HG03439 (cell line): ENCODE measurements at regions not wholly inside any gene's neighbourhood (a gene's known extent, or its start where the extent isn't known, plus 50 kb on each side); places are given as distances from the start of the nearest gene placed in this dataset.
"Not testable (repeated sequence)": the region's sequence is repeated elsewhere in the genome, so short reads cannot be mapped to it uniquely, and the experiment has no call there.

Source experiments
- ATAC-seq: cut with Tn5 transposase; IDR thresholded peaks from one replicate; pipeline ENCODE4 v1.9.1; 2021; ENCODE audit warnings: mild to moderate bottlenecking, moderate library complexity; ENCODE audit not compliant: unreplicated experiment

GRCh38 chr6:43893073-43893472 lies 123.1 kb downstream of the VEGFA start:
- no peak for ATAC-seq

DNA sequence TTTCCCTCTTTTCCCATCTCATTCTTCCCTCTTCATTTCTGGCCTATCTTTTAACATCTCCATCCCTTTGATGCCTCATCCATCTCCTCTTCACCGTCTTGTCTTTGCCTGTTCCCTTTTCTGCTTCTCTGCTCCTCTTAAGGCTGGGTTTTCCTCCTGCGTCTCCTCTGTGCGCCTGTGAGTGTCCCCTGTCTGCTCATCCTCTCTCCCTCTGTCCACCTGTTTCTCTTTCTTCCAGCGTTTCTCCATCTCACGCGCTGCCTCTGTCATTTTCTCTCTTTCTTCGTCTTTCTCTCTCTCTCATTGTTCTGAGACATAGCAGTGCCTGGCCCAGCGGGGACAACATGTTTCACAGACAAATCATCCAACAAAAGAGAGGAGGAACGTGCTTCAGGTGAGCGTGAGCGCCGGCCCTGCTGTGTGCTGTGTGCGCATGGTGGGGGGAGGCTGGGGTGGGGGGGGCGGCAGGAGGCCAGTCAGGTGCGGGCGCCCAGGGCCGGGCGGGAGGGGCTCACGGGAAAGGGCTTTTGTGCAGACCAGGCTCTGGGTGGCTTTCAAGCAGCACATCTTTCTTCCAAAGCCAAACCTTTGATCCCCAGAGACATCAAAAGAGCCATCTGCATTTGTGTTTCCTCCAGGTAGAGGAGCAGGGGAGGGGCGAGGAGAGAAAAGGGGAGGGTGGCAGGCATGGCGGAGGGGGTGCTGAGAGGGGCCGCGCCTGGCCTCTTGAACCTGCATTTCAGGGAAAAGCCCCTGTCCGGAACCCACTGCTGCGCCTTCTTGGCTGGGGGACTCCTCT lies 121.3 kb downstream of the VEGFA start:
- no peak for ATAC-seq

DNA sequence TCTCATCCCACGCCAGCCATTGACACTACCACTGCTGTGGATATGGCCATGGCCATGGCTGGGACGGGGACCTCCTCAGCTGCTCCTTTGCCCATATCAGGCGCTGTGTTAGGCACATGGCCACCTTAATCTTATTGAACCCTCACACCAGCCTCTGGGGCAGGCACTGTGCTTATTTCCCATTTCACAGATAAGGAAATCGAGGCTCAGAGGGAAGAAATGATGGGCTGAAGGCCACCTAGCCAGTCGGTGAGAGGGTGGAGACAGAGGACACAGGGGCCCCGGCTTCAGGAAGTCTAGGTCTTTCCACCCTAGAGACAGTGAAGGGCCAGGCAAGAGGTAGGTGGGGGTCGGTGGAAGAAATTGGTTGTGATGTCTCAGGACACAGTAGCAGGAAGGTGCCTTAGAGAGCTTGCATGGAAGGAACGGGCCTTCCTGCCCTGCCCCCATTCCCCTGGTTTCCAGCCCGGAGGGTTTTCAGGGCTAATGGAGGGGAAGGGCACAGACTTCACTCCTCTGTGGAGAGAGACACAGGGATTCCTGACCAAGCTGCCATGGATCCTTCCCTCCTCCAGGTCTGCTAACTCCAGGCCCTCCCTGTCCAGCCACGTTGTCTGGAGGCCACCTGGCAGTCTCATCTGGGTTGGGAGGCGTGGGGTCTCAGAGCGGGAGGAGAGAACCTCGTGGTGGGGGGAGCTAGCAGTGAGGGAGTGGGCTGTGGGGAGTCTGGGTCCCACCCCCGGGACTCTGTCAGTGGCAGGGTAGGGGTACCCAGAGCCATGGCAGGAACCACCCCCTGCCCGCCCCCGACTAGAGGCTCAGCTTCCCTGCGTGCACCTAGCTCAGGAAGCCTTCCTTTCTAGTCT lies 120.4 kb downstream of the VEGFA start:
- ATAC-seq: no peak

- no peak for ATAC-seq
These were observed 118.1 kb downstream of the VEGFA start for GRCh38 chr6:43887906-43888683.

DNA sequence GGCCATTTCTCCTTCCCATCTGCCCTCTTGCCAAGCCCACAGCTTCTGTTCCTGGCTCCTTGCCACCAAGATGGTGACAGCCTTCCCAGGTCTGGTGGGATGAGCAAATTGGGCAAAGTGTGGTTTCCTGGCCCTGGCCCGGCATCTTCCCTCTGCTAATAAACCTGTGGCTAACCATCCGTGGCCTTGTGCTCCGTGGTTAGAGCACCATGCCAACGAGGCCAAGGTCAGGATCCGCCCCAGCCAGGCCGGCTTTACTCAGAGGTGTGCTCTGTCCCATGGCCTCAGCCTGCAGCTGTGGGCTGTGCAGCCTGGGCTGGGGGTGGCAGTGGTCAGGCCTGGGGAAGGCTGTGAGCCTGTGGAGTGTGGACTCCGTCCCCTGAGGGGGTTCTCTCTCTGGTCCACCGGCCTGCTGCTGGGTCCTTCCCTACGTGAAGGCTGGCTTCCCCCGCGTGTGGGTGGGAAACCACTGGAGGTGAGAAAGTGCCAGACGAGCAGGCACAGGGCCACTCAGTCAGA lies 117.4 kb downstream of the VEGFA start:
- no peak for ATAC-seq

DNA sequence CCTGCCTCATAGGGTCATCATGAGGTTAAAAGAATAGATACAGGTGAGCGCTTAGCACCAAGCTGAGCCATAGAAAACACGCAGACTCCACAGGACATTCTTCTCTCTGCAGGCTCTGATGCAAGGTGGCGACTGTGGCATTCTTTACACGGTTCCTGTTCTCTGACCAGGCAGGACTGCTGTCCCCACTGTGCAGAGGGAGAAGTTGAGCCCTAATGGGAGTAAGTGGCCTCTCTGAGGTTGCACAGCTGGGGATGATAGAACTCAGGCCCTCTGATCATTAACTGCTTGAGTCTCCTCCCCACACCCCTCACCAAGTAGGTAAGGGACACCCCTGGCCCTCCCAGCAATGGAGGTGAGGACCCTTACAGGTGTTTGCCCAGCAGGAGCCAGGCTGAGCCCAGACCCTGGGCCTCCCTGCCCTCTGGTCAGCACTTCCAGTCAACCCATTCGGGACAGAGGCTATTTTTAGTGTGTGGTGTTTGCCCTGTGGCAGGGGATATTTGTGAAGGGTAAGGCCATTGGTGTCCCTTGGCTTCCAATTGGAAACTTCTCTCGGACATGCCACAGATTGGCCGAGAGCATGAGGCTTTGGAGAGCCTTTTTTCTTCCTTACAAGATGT lies 116.8 kb downstream of the VEGFA start:
- no peak for ATAC-seq

DNA sequence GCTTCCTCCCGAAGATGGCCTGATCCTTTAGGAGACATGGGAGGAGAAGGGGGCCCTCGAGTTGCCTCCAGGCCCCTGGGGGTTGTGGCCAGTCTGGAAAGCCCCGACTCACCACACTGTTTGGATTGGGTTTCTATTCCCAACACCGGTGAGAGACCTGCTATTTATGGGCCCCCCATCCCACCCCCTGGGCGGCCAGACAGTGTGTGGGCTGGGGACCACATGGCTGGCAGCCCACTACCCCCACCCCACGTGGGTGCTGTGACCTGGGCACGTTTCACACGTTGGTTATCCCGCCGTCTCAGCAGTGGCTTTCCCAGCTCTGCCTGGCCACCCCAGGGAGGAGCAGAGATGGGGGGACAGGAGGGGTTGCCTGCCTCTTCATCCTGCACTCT lies 116.1 kb downstream of the VEGFA start:
- no peak for ATAC-seq

DNA sequence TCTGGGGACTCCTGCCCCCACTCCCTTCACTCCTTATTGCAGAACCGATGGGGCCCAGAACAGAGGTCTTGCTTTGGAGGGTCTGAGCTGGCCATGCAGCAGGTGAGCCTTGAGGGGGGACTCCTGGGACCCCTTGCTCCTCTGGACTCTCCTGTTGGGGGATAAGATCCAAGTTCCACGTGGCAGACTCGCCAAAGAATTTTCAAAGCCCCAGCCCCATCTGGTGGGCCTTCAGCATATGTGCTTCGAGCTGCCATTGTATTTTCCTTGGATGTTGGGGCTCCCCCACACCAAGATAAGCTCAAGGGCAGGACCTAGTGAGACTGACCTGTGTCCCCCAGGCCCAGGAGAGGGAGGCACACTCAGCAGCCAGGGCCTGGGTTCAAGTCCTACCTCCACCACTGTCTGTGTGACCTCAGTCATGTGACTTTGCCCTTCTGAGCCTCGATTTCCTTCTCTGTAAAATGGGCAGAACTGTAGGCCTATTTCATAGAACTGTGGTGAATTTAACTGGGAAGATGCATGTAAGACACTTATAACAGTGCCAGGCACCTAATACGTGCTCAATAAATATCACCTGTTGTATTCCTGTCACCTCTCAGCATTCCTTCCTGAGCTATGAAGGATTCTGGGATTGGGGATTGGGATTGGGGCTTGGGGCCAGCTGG lies 115.5 kb downstream of the VEGFA start:
- no peak for ATAC-seq

DNA sequence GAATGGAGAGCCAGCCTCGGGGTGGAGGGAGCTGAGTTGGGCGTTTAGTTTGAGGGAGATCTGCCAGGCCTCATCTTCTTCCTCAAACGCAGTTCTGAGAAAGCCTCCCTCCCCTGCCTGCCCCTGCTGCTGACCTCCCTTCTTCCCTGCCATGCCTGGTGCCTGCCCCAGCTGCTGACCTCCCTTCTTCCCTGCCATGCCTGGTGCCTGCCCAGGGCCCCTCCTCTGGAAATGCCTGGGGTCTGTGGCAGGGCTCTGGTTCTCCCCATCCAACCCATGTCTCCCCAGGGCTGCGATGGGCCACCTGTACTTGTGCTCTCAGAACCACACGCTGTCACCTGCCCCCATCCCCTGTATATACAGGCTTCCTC lies 114.6 kb downstream of the VEGFA start:
- no peak for ATAC-seq

DNA sequence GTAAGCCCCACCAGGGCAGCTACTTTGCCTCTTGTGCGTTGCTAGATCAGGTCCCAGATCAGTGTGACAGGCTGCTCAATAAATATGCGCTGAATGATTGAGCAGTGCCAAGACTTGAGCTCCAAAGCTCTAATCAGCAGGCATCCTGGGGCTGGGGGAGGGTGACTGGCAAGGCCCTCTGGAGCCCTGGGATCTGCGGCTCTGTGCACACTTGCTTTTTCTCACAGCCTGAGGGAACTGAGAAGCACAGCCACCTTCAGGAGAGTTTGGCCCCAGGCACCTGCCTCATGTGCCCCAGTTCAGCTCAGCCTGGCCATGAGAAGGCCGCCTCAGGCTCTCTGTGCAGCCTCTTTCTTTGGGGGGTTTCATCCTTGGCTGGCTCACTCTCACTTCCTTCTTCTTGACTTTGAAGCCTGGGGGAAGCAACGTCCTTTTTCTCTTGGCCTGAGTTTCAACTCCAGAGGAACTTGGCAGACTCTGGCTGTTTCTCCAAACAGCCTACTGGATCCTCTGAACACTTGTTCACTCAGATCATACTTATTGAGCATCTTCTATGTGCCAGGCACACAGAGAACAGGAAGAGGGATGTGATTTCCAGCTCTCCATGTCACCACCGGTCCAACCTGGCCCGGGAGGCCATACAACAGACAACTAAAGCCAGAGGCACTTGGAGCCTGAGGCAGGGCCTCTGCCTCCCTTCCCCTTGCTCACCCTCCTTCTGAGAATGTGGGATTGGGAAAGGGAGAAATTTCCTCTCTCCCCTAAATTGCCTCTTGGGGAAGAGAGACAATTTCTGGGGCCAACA lies 114.0 kb downstream of the VEGFA start:
- no peak for ATAC-seq

- ATAC-seq: not testable (repeated sequence)
These were observed 112.9 kb downstream of the VEGFA start for GRCh38 chr6:43882690-43883448.

DNA sequence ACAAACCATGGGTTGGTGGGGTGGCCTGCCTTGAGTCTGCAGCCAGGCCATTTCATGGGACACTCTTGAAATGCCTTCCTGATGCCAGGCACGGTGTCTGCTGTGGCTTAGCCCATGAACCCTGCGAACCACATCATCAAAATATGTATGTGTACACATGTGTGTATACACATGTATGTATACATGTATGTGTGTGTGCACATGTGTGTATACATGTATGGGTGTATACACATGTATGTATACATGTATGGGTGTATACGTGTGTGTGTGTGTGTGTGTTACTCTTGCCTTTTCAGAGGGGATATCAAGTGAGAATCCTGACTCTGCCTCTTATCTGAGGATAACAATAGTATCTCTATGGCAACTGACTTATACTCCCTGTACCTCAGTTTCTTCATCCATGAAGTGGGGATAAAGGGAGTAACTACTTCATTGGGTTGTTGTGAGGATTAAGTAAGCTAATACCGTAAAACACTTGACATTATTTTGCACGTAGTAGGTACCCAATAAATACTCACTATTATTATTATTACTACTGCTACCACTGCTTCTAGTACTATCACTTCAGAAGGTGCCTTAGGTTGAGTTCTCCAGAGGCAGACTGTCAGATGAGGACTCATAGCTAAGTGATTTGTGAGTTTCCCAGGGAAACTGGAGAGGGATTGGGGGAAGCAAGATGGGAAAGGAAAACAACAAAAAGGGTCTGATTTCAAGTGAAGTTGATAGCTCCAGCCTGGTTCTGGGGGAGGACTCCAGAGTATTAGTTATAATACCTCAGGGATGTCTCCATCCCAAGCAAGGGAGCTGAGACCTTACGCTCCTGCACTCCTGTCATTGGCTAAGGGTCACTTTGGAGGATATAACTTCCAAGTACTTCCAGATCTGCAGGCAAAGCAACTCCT lies 110.5 kb downstream of the VEGFA start:
- ATAC-seq: no peak

DNA sequence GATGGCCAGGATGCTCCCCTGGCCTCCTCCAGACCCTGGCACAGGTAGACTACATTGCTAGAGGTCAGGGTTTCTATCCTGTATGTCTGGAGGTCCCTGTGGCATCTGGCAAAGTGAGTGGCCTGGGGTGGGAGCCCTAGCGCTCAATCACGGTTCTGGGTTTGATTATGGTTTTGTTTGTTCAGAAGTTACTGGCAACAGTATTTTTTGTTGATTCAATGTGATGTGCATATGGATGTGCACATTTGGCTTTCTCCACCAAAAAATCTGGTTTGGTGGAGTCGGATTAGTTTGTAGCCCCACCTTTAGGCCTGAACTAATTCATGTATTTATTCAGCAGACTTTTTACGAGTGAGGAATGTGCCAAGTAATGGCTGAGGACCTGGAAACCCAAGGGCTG lies 109.7 kb downstream of the VEGFA start:
- ATAC-seq: no peak

DNA sequence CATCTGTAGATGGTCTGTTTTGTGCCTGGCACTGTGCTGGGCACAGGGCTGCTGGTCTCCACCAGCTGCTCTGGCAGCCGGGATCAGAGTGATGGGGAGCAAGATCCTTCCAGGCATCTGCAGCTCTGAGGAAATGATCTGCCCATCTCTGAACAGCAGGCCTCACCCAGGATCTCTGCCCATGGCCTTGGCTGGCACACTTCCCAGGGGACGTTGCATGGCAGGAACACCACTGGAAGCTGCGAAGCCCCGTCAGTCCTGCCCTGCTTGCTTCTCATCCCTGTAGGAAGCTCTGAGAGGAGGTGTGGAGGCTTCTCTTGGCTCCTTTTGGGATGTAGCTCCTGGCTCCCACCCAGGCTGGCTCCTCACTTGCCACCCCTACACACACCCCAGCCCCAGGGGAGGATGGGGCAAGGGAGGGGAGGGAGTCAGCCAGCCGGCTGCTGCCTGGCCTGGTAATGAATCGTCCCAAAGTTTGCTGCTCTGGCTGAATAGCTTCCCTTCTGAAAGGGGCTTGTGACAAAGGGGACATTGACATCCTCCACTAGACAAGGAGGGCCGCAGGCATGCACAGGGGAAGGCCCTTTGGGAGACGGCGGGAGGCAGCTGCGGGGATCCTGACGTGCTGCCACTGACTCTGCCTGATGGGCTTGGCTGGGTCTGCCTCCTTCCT lies 108.9 kb downstream of the VEGFA start:
- ATAC-seq: no peak

- ATAC-seq: no peak
These were observed 108.2 kb downstream of the VEGFA start for GRCh38 chr6:43878127-43878634.

DNA sequence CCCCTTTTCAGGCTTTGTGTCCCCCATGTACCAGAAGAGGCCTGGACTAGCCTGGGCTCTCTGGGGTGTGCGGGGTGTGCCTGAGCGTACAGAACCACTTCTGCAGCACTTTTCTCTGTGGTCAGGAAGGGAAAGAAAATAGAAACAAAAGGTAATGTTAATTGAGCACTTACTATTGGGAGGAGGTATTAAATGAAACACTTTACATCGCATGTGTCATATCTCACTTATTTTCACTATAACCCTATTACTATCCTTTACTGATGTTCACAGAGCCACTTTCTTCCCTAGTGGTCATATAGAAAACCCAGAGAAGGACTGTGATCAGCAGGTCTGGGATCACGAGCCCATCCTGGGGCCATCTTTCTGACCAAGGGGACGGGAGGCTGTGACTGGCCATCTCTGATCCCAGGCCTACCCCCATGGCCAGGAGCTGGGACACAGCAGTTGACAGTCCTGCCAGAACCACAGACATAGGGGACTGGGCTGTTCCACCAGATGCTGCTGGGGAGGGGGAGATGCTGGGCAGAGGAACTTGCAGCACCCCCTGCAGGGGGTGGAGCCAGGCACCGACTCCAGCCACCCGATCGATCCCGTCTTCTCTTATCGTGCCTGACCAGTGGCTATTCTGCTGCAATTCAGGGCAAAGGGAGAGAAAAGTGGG lies 107.6 kb downstream of the VEGFA start:
- no peak for ATAC-seq
